ENCODE measurements at regions not wholly inside any gene's neighbourhood (a gene's known extent, or its start where the extent isn't known, plus 50 kb on each side); places are given as distances from the start of the nearest gene placed in this dataset.

GRCh38 chr6:74334722-74335121, 638.7 kb downstream of the CD109 start:
- TF ChIP-seq, protein P1, sequence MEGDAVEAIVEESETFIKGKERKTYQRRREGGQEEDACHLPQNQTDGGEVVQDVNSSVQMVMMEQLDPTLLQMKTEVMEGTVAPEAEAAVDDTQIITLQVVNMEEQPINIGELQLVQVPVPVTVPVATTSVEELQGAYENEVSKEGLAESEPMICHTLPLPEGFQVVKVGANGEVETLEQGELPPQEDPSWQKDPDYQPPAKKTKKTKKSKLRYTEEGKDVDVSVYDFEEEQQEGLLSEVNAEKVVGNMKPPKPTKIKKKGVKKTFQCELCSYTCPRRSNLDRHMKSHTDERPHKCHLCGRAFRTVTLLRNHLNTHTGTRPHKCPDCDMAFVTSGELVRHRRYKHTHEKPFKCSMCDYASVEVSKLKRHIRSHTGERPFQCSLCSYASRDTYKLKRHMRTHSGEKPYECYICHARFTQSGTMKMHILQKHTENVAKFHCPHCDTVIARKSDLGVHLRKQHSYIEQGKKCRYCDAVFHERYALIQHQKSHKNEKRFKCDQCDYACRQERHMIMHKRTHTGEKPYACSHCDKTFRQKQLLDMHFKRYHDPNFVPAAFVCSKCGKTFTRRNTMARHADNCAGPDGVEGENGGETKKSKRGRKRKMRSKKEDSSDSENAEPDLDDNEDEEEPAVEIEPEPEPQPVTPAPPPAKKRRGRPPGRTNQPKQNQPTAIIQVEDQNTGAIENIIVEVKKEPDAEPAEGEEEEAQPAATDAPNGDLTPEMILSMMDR (IDR thresholded peaks at IDR 0.05) = no peak
- no peak for TF ChIP-seq POLR2AphosphoS5 (IDR thresholded peaks at IDR 0.05)
- no peak for TF ChIP-seq POLR2A (IDR thresholded peaks at IDR 0.05)
